Endodermal cell (in vitro differentiated cells): ENCODE measurements at regions not wholly inside any gene's neighbourhood (a gene's known extent, or its start where the extent isn't known, plus 50 kb on each side); places are given as distances from the start of the nearest gene placed in this dataset.

Experiments used
- DNase-seq: peaks from one replicate; pipeline ENCODE4 v3.0.0-alpha.2; 2017
- H3K27ac ChIP-seq: 2 replicates; pipeline ENCODE4 v1.5.1; 2013; ENCODE audit warnings: mild to moderate bottlenecking, low read depth, low read length, moderate library complexity
- H3K27me3 ChIP-seq: 2 replicates; pipeline ENCODE4 v1.6.1; 2013; ENCODE audit warnings: mild to moderate bottlenecking, low read length, moderate library complexity; ENCODE audit not compliant: insufficient read depth, control insufficient read depth, poor library complexity, severe bottlenecking
- H3K36me3 ChIP-seq: 2 replicates; pipeline ENCODE4 v1.7.0; 2013; ENCODE audit warnings: mild to moderate bottlenecking, low read length, moderate library complexity; ENCODE audit not compliant: control insufficient read depth, insufficient read depth
- H3K4me1 ChIP-seq: one replicate; pipeline ENCODE4 v1.7.0; 2013; ENCODE audit warnings: low read length; ENCODE audit not compliant: control insufficient read depth, insufficient read depth
- H3K4me3 ChIP-seq: 2 replicates; pipeline ENCODE4 v1.5.1; 2013; ENCODE audit warnings: mild to moderate bottlenecking, low read length, moderate library complexity
- H3K9ac ChIP-seq: 2 replicates; pipeline ENCODE4 v1.6.1; 2013; ENCODE audit warnings: mild to moderate bottlenecking, low read length, moderate library complexity; ENCODE audit not compliant: poor library complexity, severe bottlenecking; ENCODE audit errors: extremely low read depth
- H3K9me3 ChIP-seq: 2 replicates; pipeline ENCODE4 v1.6.1; 2013; ENCODE audit warnings: mild to moderate bottlenecking, low read length, moderate library complexity; ENCODE audit not compliant: control insufficient read depth
- H3K27ac Mint-ChIP-seq: 2 replicates; pipeline ENCODE4 v1.8.0; 2020; ENCODE audit warnings: mixed read lengths
- H3K27me3 Mint-ChIP-seq: 2 replicates; pipeline ENCODE4 v1.8.0; 2021; ENCODE audit warnings: mild to moderate bottlenecking, mixed read lengths; ENCODE audit not compliant: insufficient read depth
- H3K36me3 Mint-ChIP-seq: 2 replicates; pipeline ENCODE4 v1.8.0; 2020; ENCODE audit warnings: low read depth, mixed read lengths
- H3K4me1 Mint-ChIP-seq: 2 replicates; pipeline ENCODE4 v1.8.0; 2020; ENCODE audit warnings: mixed read lengths
- H3K4me3 Mint-ChIP-seq: 2 replicates; pipeline ENCODE4 v1.8.0; 2020; ENCODE audit warnings: mild to moderate bottlenecking, moderate library complexity, mixed read lengths
- H3K9me3 Mint-ChIP-seq: 2 replicates; pipeline ENCODE4 v1.8.0; 2020; ENCODE audit warnings: mild to moderate bottlenecking, mixed read lengths
- WGBS, 2 experiments: methylation state at CpG; one replicate each; pipeline versions ENCODE4 v1.1.5 to v1.1.7; 2013; ENCODE audit warnings: missing lambda C conversion rate in 2 of 2, mixed read lengths in 1 of 2; ENCODE audit not compliant: insufficient coverage in 1 of 2, insufficient read length in 1 of 2; 5-methylcytosine and 5-hydroxymethylcytosine counted together
- TF ChIP-seq, protein P1 (sequence below): fragments of 200-600 bp; sonication (generic); conservative IDR thresholded peaks from 2 replicates; pipeline ENCODE4 v1.5.0; 2021; ENCODE audit warnings: antibody characterized with exemption, mild to moderate bottlenecking

DNA sequence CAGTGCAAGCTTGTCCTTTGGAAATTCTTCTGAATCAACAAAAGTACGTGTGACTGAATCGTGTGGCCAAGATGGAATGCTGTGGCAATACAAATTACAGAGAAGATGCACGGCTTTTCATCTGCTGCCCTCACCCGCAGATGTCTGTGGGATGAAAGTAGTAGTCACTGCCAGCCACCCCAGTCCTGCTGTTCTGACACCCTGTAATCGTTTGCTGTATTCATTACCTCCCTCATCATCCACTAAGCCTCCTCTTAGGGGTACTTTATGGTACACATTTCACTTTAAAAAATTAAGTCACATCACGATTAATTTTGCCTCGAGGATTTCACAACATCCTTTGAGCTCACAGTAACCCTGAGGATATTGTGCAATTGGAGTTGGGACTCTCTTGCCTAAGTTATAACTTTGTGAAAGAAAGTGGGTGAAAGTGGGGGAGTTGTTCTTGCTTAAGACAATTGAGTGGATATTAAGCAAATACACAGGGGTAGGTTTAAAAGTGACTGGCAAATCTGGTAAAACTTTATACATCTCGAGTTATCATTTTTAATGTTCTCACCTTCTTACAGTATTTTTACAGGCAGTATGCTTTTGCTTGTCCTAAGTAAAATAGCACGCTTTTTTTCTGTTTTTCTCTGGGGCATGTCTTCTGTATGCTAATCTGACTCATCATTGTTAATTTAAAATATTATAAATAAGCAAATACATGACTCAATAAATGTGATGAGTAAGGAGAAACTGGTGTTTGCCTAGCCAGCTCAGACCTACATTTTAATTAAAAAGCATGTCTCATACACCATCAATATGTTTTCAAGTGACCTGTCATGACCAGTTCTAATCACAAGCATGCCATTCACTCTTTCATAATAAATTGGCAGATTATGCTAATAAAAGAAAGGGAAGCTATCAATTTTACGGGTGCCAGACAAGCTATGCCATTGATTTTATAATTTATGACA lies 680.9 kb downstream of the IRS1 start:
- Mint-ChIP-seq H3K27me3 (no peaks in the 10 kb centered on the region), H3K9me3 (no peaks in the 10 kb centered on the region), H3K27ac (no peak overlapping the region), H3K4me1 (peaks cover 7% of the 10 kb centered on the region), H3K4me3 (no peak overlapping the region), H3K36me3 (no peaks in the 10 kb centered on the region)
- Histone ChIP-seq H3K9ac (no peak overlapping the region), H3K27ac (no peak overlapping the region), H3K36me3 (no peaks in the 10 kb centered on the region), H3K4me1 (no peaks in the 10 kb centered on the region), H3K27me3 (no peaks in the 10 kb centered on the region), H3K9me3 (peaks cover 8% of the 10 kb centered on the region), H3K4me3 (no peak overlapping the region)
- 59 to 87% methylated on average over 6 to 9 of the region's 10 CpGs for WGBS, 2 experiments
- no peak for DNase-seq
- TF ChIP-seq, protein P1, sequence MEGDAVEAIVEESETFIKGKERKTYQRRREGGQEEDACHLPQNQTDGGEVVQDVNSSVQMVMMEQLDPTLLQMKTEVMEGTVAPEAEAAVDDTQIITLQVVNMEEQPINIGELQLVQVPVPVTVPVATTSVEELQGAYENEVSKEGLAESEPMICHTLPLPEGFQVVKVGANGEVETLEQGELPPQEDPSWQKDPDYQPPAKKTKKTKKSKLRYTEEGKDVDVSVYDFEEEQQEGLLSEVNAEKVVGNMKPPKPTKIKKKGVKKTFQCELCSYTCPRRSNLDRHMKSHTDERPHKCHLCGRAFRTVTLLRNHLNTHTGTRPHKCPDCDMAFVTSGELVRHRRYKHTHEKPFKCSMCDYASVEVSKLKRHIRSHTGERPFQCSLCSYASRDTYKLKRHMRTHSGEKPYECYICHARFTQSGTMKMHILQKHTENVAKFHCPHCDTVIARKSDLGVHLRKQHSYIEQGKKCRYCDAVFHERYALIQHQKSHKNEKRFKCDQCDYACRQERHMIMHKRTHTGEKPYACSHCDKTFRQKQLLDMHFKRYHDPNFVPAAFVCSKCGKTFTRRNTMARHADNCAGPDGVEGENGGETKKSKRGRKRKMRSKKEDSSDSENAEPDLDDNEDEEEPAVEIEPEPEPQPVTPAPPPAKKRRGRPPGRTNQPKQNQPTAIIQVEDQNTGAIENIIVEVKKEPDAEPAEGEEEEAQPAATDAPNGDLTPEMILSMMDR = no peak

DNA sequence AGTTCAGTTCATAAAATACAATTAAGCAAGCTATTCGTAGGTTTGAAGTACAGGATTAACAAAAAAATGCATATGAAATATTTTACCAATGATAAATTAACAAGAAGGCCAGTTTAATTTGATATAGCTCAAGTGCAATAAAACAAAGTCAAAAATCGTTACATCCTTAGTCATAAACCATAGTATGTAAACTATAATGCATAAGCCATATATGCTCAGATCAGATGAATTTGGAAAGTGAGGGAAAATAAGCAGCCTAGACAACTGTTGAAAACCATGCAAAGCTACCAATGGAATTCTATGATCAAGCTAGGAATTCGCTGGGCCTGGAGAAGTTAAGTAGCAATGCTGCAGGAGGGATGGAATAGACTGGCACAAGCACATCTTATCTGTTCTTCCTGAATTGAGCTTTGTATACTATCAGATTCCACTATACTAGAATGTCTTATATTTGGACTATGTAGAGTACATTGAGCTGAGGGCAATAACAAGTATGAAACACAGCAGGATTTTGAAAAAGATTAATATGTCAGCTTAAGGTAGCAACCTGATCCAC lies 682.0 kb downstream of the IRS1 start:
- no peaks in the 10 kb centered on the region for H3K4me1 ChIP-seq
- Mint-ChIP-seq H3K27ac (no peak overlapping the region), H3K9me3 (peaks cover 1% of the 10 kb centered on the region), H3K27me3 (no peaks in the 10 kb centered on the region), H3K4me3 (no peak overlapping the region), H3K4me1 (peaks cover 7% of the 10 kb centered on the region), H3K36me3 (no peaks in the 10 kb centered on the region)
- peaks cover 6% of the 10 kb centered on the region for H3K9me3 ChIP-seq
- DNase-seq = no peak
- no peak overlapping the region for H3K27ac ChIP-seq
- TF ChIP-seq, protein P1 = no peak
- WGBS, 2 experiments = 92 to 100% methylated on average over 1 to 2 of the region's 3 CpGs
- no peaks in the 10 kb centered on the region for H3K27me3 ChIP-seq
- H3K36me3 ChIP-seq = no peaks in the 10 kb centered on the region
- H3K4me3 ChIP-seq = no peak overlapping the region
- no peak overlapping the region for H3K9ac ChIP-seq

DNA sequence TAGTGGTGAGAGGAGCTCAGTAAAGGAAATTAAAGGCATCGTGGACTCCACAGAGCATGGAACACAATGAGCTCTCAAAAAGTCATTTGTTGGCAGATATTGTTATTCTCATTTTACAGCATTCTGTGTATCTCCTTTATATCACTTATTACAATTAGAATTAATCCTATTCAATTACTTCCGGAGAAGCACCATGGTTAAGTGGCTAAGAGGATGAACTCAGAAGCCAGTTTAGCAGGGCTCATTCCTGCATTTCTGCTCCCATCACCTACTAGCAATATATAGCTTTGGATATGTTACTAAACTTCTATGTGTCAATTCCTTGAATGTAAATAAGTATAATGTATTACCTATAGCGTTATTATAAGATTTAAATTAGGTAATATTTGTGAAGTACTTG lies 683.3 kb downstream of the IRS1 start:
- WGBS, 2 experiments = 92% methylated on average over 2 of the region's 3 CpGs; no CpG with 5 or more reads in 1 of the 2 experiments
- Histone ChIP-seq H3K27me3 (no peaks in the 10 kb centered on the region), H3K9ac (no peak overlapping the region), H3K27ac (no peak overlapping the region), H3K9me3 (no peaks in the 10 kb centered on the region), H3K4me1 (no peaks in the 10 kb centered on the region), H3K36me3 (no peaks in the 10 kb centered on the region), H3K4me3 (no peak overlapping the region)
- H3K27me3 Mint-ChIP-seq = no peaks in the 10 kb centered on the region
- H3K27ac Mint-ChIP-seq = no peak overlapping the region
- no peak for DNase-seq
- TF ChIP-seq, protein P1 = no peak
- H3K36me3 Mint-ChIP-seq = no peaks in the 10 kb centered on the region
- H3K9me3 Mint-ChIP-seq = peaks cover 1% of the 10 kb centered on the region
- H3K4me1 Mint-ChIP-seq = peaks cover 7% of the 10 kb centered on the region
- no peak overlapping the region for H3K4me3 Mint-ChIP-seq
